IMR-90 (cell line): ENCODE measurements at regions not wholly inside any gene's neighbourhood (a gene's known extent, or its start where the extent isn't known, plus 50 kb on each side); places are given as distances from the start of the nearest gene placed in this dataset.

ENCODE experiments used
- ATAC-seq: fragments of 200-7000 bp; cut with Tn5 transposase; 2 replicates; pipeline ENCODE4 v1.9.1; 2020; ENCODE audit warnings: low read depth, mild to moderate bottlenecking, moderate library complexity
- BruUV-seq: library from RNA; stranded (reverse); fragments of 400-500 nt; replicated peaks from 2 replicates; lab custom pipeline; 2021; lab: Mats Ljungman, UMichigan
- CTCF ChIA-PET: fragments of 300-600 bp; formaldehyde crosslinking; extraction: SDS; loops from one replicate; lab custom pipeline; 2021; ENCODE audit warnings: antibody characterized with exemption; lab: Yijun Ruan, JAX
- POLR2A ChIA-PET: fragments of 300-600 bp; sonication (Branson Sonifier 250); formaldehyde crosslinking; loops from one replicate; lab custom pipeline; 2022; ENCODE audit warnings: antibody characterized with exemption; ENCODE audit not compliant: unreplicated experiment; lab: Charles Lee
- DNase-seq: peaks from one replicate; pipeline ENCODE4 v3.0.0; 2013
- H2AFZ ChIP-seq: replicated peaks from 2 replicates; pipeline ENCODE3; 2013; ENCODE audit warnings: low read length, mild to moderate bottlenecking; ENCODE audit not compliant: poor library complexity
- H2AK5ac ChIP-seq: 2 replicates; pipeline ENCODE4 v1.6.1; 2013; ENCODE audit warnings: low read depth, low read length, inconsistent platforms
- H2AK9ac ChIP-seq: replicated peaks from 2 replicates; pipeline ENCODE3; 2013; ENCODE audit warnings: mild to moderate bottlenecking, low read depth, low read length, moderate library complexity; ENCODE audit not compliant: poor library complexity
- H2BK120ac ChIP-seq: 2 replicates; pipeline ENCODE4 v1.6.1; 2013; ENCODE audit warnings: low read depth, low read length, inconsistent platforms
- H2BK15ac ChIP-seq: 3 replicates; pipeline ENCODE4 v1.6.1; 2013; ENCODE audit warnings: low read depth, low read length, inconsistent platforms
- H2BK20ac ChIP-seq: 2 replicates; pipeline ENCODE4 v1.6.1; 2013; ENCODE audit warnings: low read depth, mild to moderate bottlenecking, inconsistent platforms, low read length, moderate library complexity
- H2BK5ac ChIP-seq: 2 replicates; pipeline ENCODE4 v1.6.1; 2013; ENCODE audit warnings: mild to moderate bottlenecking, low read depth, low read length, inconsistent platforms; ENCODE audit not compliant: poor library complexity, severe bottlenecking
- H3K14ac ChIP-seq: replicated peaks from 2 replicates; pipeline ENCODE4 v1.6.1; 2013; ENCODE audit warnings: low read depth, low read length, inconsistent platforms
- H3K18ac ChIP-seq: 2 replicates; pipeline ENCODE4 v1.6.1; 2013; ENCODE audit warnings: low read depth, low read length, control low read depth
- H3K23ac ChIP-seq: 2 replicates; pipeline ENCODE4 v1.6.1; 2013; ENCODE audit warnings: low read depth, low read length, inconsistent platforms
- H3K27ac ChIP-seq: 2 replicates; pipeline ENCODE4 v1.5.1; 2013; ENCODE audit warnings: mild to moderate bottlenecking, control low read depth, low read length; ENCODE audit not compliant: insufficient read depth
- H3K27me3 ChIP-seq: 2 replicates; pipeline ENCODE4 v1.6.1; 2013; ENCODE audit warnings: low read length; ENCODE audit not compliant: control insufficient read depth, insufficient read depth
- H3K36me3 ChIP-seq: 2 replicates; pipeline ENCODE4 v1.6.1; 2013; ENCODE audit warnings: low read length, mixed read lengths; ENCODE audit not compliant: control insufficient read depth, insufficient read depth
- H3K4ac ChIP-seq: 2 replicates; pipeline ENCODE4 v1.6.1; 2013; ENCODE audit warnings: low read depth, low read length, inconsistent platforms
- H3K4me1 ChIP-seq: 2 replicates; pipeline ENCODE4 v1.6.1; 2013; ENCODE audit warnings: low read length, mixed read lengths; ENCODE audit not compliant: control insufficient read depth, insufficient read depth
- H3K4me2 ChIP-seq: 2 replicates; pipeline ENCODE4 v1.6.1; 2013; ENCODE audit warnings: low read depth, mild to moderate bottlenecking, control low read depth, low read length, moderate library complexity
- H3K4me3 ChIP-seq: 2 replicates; pipeline ENCODE4 v1.5.1; 2013; ENCODE audit warnings: low read depth, mild to moderate bottlenecking, control low read depth, low read length, moderate library complexity; ENCODE audit not compliant: insufficient read depth
- H3K56ac ChIP-seq: 2 replicates; pipeline ENCODE4 v1.6.1; 2013; ENCODE audit warnings: low read length, inconsistent platforms; ENCODE audit not compliant: insufficient read depth; ENCODE audit errors: extremely low read depth
- H3K79me1 ChIP-seq, 2 experiments: 2 replicates each; pipeline ENCODE4 v1.6.1; 2013; ENCODE audit warnings: low read length in 2 of 2, inconsistent platforms in 1 of 2, low read depth in 1 of 2
- H3K9ac ChIP-seq: 2 replicates; pipeline ENCODE4 v1.6.1; 2013; ENCODE audit warnings: low read depth, low read length, control low read depth
- H3K9me1 ChIP-seq: 2 replicates; pipeline ENCODE4 v1.6.1; 2013; ENCODE audit warnings: low read length, inconsistent platforms; ENCODE audit not compliant: insufficient read depth
- H3K9me3 ChIP-seq: 2 replicates; pipeline ENCODE4 v1.6.1; 2013; ENCODE audit warnings: low read length; ENCODE audit not compliant: control insufficient read depth, insufficient read depth
- H4K20me1 ChIP-seq: 2 replicates; pipeline ENCODE4 v1.6.1; 2013; ENCODE audit warnings: low read length, inconsistent platforms; ENCODE audit not compliant: insufficient read depth
- H4K5ac ChIP-seq: 2 replicates; pipeline ENCODE4 v1.6.1; 2013; ENCODE audit warnings: mild to moderate bottlenecking, low read depth, low read length, control low read depth
- H4K8ac ChIP-seq, 2 experiments: 2 replicates each; pipeline ENCODE4 v1.6.1; 2013; ENCODE audit warnings: low read depth in 2 of 2, low read length in 2 of 2, control low read depth in 1 of 2, inconsistent platforms in 1 of 2
- H4K91ac ChIP-seq: 2 replicates; pipeline ENCODE4 v1.6.1; 2013; ENCODE audit warnings: low read depth, low read length, inconsistent platforms; ENCODE audit not compliant: insufficient read depth
- BHLHE40 ChIP-seq: fragments of 150-350 bp; IDR thresholded peaks from 2 replicates; pipeline ENCODE4 v1.6.1; 2016; ENCODE audit warnings: mild to moderate bottlenecking, low read depth, low read length
- CHD1 ChIP-seq: IDR thresholded peaks from 2 replicates; pipeline ENCODE4 v1.6.1; 2012; ENCODE audit warnings: low read depth, low read length, improper control_type of control experiment
- FOS ChIP-seq: fragments of 150-350 bp; IDR thresholded peaks from 2 replicates; pipeline ENCODE4 v1.6.1; 2016; ENCODE audit warnings: low read depth, low read length
- MAFK ChIP-seq: IDR thresholded peaks from 2 replicates; pipeline ENCODE4 v1.6.1; 2012; ENCODE audit warnings: low read depth, low read length, improper control_type of control experiment
- MAZ ChIP-seq: IDR thresholded peaks from 2 replicates; pipeline ENCODE4 v1.6.1; 2012; ENCODE audit warnings: low read depth, mild to moderate bottlenecking, low read length, improper control_type of control experiment, moderate library complexity, borderline replicate concordance
- MXI1 ChIP-seq: IDR thresholded peaks from 2 replicates; pipeline ENCODE4 v1.6.1; 2012; ENCODE audit warnings: low read depth, mild to moderate bottlenecking, low read length, moderate library complexity, borderline replicate concordance
- RAD21 ChIP-seq: IDR thresholded peaks from 2 replicates; pipeline ENCODE4 v1.6.1; 2012; ENCODE audit warnings: low read length, improper control_type of control experiment
- RFX5 ChIP-seq: IDR thresholded peaks from 2 replicates; pipeline ENCODE4 v1.8.0; 2012; ENCODE audit warnings: low read depth, mild to moderate bottlenecking, low read length, moderate library complexity
- SMC3 ChIP-seq: fragments of 150-350 bp; IDR thresholded peaks from 2 replicates; pipeline ENCODE4 v1.6.1; 2016; ENCODE audit warnings: low read depth, mild to moderate bottlenecking, antibody characterized with exemption, low read length, moderate library complexity
- USF2 ChIP-seq: fragments of 150-350 bp; IDR thresholded peaks from 2 replicates; pipeline ENCODE4 v1.6.1; 2017; ENCODE audit warnings: mild to moderate bottlenecking, antibody characterized with exemption, low read length, low read depth
- WGBS, 2 experiments: methylation state at CpG; one replicate each; pipeline versions ENCODE4 v1.1.5 to v1.1.7; 2013; ENCODE audit warnings: missing lambda C conversion rate in 2 of 2; ENCODE audit not compliant: insufficient read length in 1 of 2; ENCODE audit errors: extremely low coverage in 2 of 2; 5-methylcytosine and 5-hydroxymethylcytosine counted together
- dilution Hi-C: fragments of 300-500 bp; cut with HindIII; formaldehyde crosslinking; loops from one replicate; pipeline ENCODE4 v1.14.3; 2018; ENCODE audit warnings: low sequenced_read_pairs; ENCODE audit not compliant: unreplicated experiment
- in situ Hi-C: fragments of 300-500 bp; cut with MboI; formaldehyde crosslinking; loops from 3 replicates; pipeline ENCODE4 v1.14.3; 2019; ENCODE audit warnings: low sequenced_read_pairs, inconsistent platforms, mixed read lengths
- intact Hi-C: fragments of 100-400 bp; cut with micrococcal nuclease; formaldehyde crosslinking; loops from 2 replicates; pipeline ENCODE4 v1.10.0; 2022
- TF ChIP-seq, protein P1 (sequence below): conservative IDR thresholded peaks from 2 replicates; pipeline ENCODE4 v1.5.1; 2012; ENCODE audit warnings: mild to moderate bottlenecking, low read depth, low read length, improper control_type of control experiment

DNA sequence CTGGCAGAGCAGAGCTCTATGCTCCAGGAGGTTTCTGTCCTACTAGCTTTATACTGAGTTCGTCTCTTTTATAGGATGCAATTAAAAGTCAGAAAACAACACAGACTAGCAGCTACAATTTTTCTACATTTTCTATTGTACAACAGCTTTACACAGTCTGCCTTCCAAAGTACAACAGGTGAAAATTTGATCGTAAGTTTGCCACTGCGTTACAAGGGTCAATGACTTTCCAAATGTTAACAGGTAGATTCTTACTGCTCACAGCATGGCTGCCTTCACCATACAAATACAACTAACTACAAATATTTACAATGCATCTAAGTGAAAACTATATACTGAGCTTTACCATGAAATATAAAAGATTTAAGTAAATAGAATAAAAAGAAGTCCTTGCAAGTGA, 268.6 kb upstream of the SLCO3A1 start:
- H2AK5ac ChIP-seq = no peak overlapping the region
- dilution Hi-C loops = no loop called here
- ATAC-seq (no peak), DNase-seq (no peak)
- no peaks in the 10 kb centered on the region for H3K9me3 ChIP-seq
- H4K91ac ChIP-seq = no peak overlapping the region
- no peaks in the 10 kb centered on the region; the same call in 1 of the 2 replicates for H3K27me3 ChIP-seq
- POLR2A ChIA-PET = no interaction called here
- no peak overlapping the region for H2BK15ac ChIP-seq
- H3K14ac ChIP-seq = no peak overlapping the region
- H3K27ac ChIP-seq = no peak overlapping the region
- no peak overlapping the region for H2AK9ac ChIP-seq
- H3K36me3 ChIP-seq = no peaks in the 10 kb centered on the region
- CTCF ChIA-PET = no interaction called here
- TF ChIP-seq BHLHE40 (no peak), MAFK (no peak), CHD1 (no peak), MXI1 (no peak), SMC3 (no peak), RFX5 (no peak), USF2 (no peak), RAD21 (no peak), MAZ (no peak), FOS (no peak)
- TF ChIP-seq, protein P1, sequence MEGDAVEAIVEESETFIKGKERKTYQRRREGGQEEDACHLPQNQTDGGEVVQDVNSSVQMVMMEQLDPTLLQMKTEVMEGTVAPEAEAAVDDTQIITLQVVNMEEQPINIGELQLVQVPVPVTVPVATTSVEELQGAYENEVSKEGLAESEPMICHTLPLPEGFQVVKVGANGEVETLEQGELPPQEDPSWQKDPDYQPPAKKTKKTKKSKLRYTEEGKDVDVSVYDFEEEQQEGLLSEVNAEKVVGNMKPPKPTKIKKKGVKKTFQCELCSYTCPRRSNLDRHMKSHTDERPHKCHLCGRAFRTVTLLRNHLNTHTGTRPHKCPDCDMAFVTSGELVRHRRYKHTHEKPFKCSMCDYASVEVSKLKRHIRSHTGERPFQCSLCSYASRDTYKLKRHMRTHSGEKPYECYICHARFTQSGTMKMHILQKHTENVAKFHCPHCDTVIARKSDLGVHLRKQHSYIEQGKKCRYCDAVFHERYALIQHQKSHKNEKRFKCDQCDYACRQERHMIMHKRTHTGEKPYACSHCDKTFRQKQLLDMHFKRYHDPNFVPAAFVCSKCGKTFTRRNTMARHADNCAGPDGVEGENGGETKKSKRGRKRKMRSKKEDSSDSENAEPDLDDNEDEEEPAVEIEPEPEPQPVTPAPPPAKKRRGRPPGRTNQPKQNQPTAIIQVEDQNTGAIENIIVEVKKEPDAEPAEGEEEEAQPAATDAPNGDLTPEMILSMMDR = no peak
- H2AFZ ChIP-seq = no peak overlapping the region
- in situ Hi-C loops = no loop called here
- no peak overlapping the region for H3K4ac ChIP-seq
- no peak overlapping the region for H3K23ac ChIP-seq
- BruUV-seq = no TSS peak
- H3K4me1 ChIP-seq = no peaks in the 10 kb centered on the region
- no peak overlapping the region for H3K9ac ChIP-seq
- no peaks in the 10 kb centered on the region for H3K79me1 ChIP-seq
- H2BK20ac ChIP-seq = no peak overlapping the region
- H3K18ac ChIP-seq = no peak overlapping the region
- WGBS, 2 experiments = 100% methylated on average over 2 of the region's 3 CpGs; no CpG with 5 or more reads in 1 of the 2 experiments
- H4K20me1 ChIP-seq = no peaks in the 10 kb centered on the region
- no peak overlapping the region for H2BK5ac ChIP-seq
- no peaks in the 10 kb centered on the region for H3K9me1 ChIP-seq
- H3K56ac ChIP-seq = no peak overlapping the region
- H2BK120ac ChIP-seq = no peak overlapping the region
- H4K5ac ChIP-seq = no peak overlapping the region
- H4K8ac ChIP-seq = no peak overlapping the region
- H3K4me3 ChIP-seq = no peak overlapping the region
- H3K4me2 ChIP-seq = no peak overlapping the region
- intact Hi-C loops = no loop called here
